IPS-20b (cell line): ENCODE measurements at regions not wholly inside any gene's neighbourhood (a gene's known extent, or its start where the extent isn't known, plus 50 kb on each side); places are given as distances from the start of the nearest gene placed in this dataset.

Experiments
- H3K27ac ChIP-seq: one replicate; pipeline ENCODE4 v1.5.1; 2013; ENCODE audit warnings: low read length
- H3K27me3 ChIP-seq: 2 replicates; pipeline ENCODE4 v1.6.1; 2013; ENCODE audit warnings: mild to moderate bottlenecking, low read length, inconsistent platforms; ENCODE audit not compliant: insufficient read depth
- H3K36me3 ChIP-seq: 2 replicates; pipeline ENCODE4 v1.6.1; 2013; ENCODE audit warnings: low read depth, mild to moderate bottlenecking, inconsistent platforms, low read length, moderate library complexity; ENCODE audit not compliant: insufficient read depth
- H3K4me1 ChIP-seq: 2 replicates; pipeline ENCODE4 v1.6.1; 2013; ENCODE audit warnings: mild to moderate bottlenecking, control low read depth, inconsistent platforms, low read length, moderate library complexity; ENCODE audit not compliant: insufficient read depth
- H3K4me3 ChIP-seq: 2 replicates; pipeline ENCODE4 v1.5.1; 2013; ENCODE audit warnings: mild to moderate bottlenecking, low read length, inconsistent platforms
- H3K9ac ChIP-seq: 2 replicates; pipeline ENCODE4 v1.6.1; 2013; ENCODE audit warnings: low read depth, mild to moderate bottlenecking, inconsistent platforms, low read length, moderate library complexity
- H3K9me3 ChIP-seq: 2 replicates; pipeline ENCODE4 v1.6.1; 2013; ENCODE audit warnings: mild to moderate bottlenecking, low read depth, low read length, inconsistent platforms; ENCODE audit not compliant: insufficient read depth

DNA sequence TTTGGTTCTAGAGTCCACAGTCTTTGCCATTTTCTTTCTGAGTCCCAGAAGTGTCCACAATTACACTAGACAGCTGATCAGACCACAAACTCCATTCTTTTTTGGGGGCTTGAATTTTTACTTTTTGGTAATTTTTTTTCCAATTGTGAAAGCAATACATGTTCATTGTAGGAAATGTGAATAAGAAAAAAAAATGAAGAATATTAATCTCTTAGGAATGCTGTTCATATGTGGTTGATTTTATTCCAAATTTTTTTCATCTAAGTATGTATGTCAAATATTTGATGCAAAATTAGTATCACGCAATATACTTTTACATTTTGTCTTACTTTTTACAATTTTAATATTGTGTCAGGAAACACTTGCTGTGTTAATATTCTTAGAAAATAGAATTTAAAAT, 76.4 kb upstream of the ETS2 start:
- Histone ChIP-seq H3K27ac (no peak overlapping the region), H3K9ac (no peak overlapping the region), H3K27me3 (no peaks in the 10 kb centered on the region), H3K36me3 (no peaks in the 10 kb centered on the region), H3K4me3 (no peak overlapping the region), H3K4me1 (no peaks in the 10 kb centered on the region; the same call in 1 of the 2 replicates), H3K9me3 (peaks cover 7% of the 10 kb centered on the region)

DNA sequence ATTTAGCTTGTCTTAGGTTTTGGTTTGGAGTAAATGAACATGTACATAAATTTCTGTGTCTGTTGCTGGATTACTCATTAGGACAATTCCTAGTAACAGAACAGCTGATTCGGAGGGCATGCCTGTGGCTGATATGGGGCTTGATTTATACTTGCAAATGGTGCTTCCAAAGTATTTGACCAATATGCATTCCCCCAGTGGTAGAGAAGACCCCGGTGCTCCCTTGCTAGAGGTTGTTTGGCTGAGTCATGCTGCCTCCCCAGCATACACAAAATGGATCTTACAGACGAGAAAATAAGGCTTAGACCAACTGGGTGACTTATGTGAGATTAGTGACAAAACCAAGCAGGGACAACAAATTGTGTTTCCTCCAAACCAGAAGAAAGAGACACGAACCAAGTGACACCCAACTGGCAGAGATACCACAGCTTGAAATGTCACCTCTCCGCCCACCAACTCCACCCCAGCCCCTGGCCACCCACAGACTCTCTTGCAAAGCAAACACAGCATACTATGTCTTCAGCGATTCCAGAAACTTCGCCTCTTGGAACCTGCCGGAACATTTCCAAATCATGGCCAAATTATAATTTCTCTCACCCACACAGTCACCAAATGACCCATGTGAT, 75.9 kb upstream of the ETS2 start:
- Histone ChIP-seq H3K9ac (no peak overlapping the region), H3K4me1 (peaks cover 5% of the 10 kb centered on the region; the same call in 1 of the 2 replicates), H3K36me3 (no peaks in the 10 kb centered on the region), H3K27ac (no peak overlapping the region), H3K9me3 (peaks cover 6% of the 10 kb centered on the region), H3K4me3 (no peak overlapping the region), H3K27me3 (no peaks in the 10 kb centered on the region)

DNA sequence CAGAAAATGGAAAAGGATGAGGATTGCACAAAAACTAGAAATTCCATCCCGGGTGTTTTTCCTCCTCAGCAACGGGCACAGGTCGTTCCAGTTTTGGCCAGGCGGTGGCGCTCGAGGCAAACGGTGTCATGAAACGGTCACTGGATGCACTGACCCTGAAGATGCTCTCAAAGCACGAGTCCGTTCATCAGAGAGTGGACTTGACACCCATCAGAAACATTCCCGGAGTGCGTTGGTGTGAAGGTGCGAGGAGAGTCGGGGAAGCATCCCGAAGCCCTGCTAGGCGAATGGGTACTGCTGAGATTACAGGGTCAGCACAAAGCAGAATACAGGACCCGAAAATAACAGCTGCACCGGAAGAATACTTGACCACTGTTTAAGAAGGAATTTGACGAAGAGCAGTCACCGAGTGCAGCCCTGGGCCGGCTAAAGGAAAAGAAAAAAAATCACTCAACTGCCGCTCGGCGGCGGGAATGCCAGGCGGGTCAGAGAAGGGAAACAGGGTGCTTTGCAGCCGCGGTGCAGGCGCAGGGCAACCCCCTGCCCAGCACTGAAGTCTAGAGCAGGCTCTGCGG, 71.7 kb upstream of the ETS2 start:
- H3K9me3 ChIP-seq, result no peaks in the 10 kb centered on the region
- peak overlapping the region; percentile 68; the same call in 1 of the 2 replicates for H3K9ac ChIP-seq
- peak overlapping the region; percentile 45 for H3K27ac ChIP-seq
- H3K4me3 ChIP-seq, result peak overlapping the region; percentile 63
- H3K36me3 ChIP-seq, result no peaks in the 10 kb centered on the region
- peaks cover 6% of the 10 kb centered on the region; the same call in 1 of the 2 replicates for H3K4me1 ChIP-seq
- no peaks in the 10 kb centered on the region for H3K27me3 ChIP-seq

DNA sequence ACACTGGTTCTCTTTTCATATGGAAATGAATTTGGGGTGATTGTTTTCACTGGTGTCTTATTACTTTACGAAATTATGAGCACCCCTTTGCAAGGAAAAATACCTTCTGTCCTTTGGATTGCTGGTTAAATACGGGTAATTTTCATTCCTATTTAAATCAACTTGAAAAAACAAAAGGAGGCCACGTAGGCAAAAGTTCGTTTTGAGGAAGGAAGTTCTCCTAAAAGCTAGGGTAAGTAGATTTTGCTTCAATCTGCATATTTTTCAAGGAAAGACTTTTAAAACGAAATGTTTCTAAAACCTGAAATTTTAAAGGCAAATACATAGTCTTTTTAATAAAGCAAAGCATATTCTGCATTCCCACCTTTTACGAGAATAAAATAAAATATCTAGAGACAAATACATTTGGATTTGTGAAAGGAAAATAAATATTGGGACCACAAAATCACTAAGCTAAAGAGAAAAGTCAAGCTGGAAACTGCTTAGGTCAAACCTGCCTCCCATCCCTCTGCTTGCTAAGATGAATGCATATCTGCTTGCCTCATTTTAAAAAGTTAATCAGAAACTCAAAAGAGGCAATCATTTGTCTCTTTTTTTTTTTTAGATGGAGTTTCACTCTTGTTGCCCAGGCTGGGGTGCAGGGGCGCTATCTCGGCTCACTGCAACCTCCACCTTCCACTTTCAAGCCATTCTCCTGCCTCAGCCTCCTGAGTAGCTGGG, 70.9 kb upstream of the ETS2 start:
- peak overlapping the region; percentile 63 for H3K4me3 ChIP-seq

DNA sequence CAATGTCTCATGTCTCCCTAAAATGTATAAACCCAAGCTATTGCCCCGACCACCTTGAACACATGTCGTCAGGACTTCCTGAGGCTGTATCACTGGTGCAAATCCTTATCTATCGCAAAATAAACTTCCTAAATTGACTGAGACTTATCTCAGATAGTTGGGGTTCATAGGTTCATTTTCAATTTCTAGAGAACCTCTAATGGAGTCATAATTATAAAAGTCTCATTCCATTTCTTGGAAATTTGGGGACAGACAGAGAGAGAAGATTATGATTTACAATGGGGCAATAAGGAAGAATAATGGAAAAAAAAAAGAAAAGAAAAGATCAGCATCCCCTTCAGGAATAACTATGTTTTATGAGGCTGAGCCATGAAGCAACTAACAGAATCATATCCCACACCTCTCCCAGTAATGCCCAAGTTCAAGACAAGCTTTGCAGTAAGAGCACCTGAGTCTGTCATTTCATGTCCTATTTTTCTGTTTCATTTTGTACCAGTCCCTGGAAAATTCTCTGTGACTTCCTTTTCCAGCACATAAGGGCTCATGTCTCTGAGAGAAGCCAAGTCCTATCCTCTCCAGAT, 70.0 kb upstream of the ETS2 start:
- Histone ChIP-seq H3K4me3 (no peak overlapping the region), H3K36me3 (no peaks in the 10 kb centered on the region), H3K9ac (no peak overlapping the region), H3K27ac (no peak overlapping the region), H3K9me3 (no peaks in the 10 kb centered on the region), H3K27me3 (no peaks in the 10 kb centered on the region), H3K4me1 (peaks cover 6% of the 10 kb centered on the region; the same call in 1 of the 2 replicates)

More for the DNA sequence above, 70.9 kb upstream of the ETS2 start:
- Histone ChIP-seq H3K27ac (peak overlapping the region; percentile 45), H3K9ac (peak overlapping the region; percentile 68; the same call in 1 of the 2 replicates), H3K4me1 (peaks cover 6% of the 10 kb centered on the region; the same call in 1 of the 2 replicates), H3K9me3 (no peaks in the 10 kb centered on the region), H3K36me3 (no peaks in the 10 kb centered on the region), H3K27me3 (no peaks in the 10 kb centered on the region)

DNA sequence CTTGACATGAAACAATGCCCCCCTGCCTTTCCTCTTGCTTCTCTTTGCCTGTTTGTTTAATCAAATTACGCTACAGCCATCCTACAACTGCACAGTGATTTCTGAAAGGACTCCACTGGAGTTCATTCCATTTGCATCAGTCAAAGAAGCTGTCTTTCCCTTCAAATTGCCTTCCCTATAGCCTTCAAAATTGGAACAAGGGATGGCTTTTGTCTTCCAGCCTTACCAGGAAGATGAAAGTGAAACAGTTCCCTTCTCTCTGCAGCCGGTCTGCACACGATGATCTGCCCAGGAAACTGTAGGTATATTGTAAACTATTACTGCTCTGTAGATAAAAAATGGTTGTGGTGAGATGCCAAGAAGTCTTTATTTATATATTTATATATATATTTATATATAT, 65.6 kb upstream of the ETS2 start:
- Histone ChIP-seq H3K36me3 (no peaks in the 10 kb centered on the region), H3K4me1 (no peaks in the 10 kb centered on the region), H3K27me3 (no peaks in the 10 kb centered on the region), H3K9ac (no peak overlapping the region), H3K4me3 (no peak overlapping the region), H3K27ac (no peak overlapping the region), H3K9me3 (no peaks in the 10 kb centered on the region)

DNA sequence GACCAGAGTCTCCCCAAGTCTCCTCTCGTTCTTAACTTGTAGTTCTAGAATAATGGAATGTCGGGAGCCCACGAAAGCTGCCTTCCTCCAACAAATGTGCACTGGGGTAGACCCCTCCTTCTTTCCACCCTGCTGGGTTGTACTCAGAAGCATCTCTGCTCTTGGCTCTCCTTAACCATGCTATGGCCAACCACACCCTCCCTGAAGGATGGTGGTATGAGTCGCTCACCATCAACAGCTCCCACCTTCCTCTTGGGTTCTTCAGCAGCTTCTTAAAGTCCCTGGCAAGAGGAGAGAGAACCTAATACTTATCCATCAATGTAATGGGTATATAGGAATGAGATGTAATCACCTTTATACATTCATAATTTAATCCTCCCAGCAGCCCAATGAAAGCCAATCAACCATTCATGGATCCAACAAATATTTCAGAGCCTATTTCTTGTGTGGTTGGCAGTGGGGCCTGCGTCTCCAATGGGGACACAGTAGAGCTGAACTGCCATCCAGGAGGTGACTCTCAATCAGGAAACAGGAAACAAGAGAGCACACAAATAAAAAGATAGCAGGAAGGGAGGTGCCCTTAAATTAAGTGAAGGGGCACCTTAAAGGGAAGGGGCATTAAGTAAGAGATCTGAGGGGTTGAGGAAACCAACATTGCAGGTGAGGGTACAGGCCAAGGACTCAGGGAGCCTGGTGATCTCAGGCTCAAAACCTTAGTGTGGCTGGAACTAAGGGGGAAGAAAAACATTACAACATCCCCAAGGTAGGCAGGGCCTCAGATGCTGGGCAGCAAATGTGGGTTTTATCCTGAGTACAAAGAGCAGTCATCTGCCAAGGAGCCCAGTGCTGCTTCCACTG, 64.4 kb upstream of the ETS2 start:
- no peak overlapping the region for H3K9ac ChIP-seq
- no peaks in the 10 kb centered on the region for H3K27me3 ChIP-seq
- no peak overlapping the region for H3K27ac ChIP-seq
- H3K36me3 ChIP-seq, result no peaks in the 10 kb centered on the region
- H3K4me1 ChIP-seq, result no peaks in the 10 kb centered on the region
- no peak overlapping the region for H3K4me3 ChIP-seq
- H3K9me3 ChIP-seq, result no peaks in the 10 kb centered on the region

DNA sequence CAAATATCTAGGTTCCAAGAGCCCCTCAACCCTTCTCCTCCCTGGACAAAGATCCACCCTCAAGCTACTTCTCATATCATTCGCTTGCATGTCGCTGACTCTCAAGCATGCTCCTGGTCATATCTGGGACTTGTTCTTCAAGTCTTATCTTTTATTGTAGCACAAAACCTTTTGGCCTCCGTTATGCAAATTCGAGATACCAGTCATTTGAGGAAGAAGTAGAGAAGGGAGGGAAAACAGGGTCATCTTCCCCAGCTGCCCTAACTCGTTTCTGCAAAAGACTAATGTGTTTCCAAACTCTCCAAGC, 63.8 kb upstream of the ETS2 start:
- Histone ChIP-seq H3K9ac (no peak overlapping the region), H3K27ac (no peak overlapping the region), H3K4me3 (no peak overlapping the region), H3K4me1 (no peaks in the 10 kb centered on the region), H3K9me3 (no peaks in the 10 kb centered on the region), H3K27me3 (no peaks in the 10 kb centered on the region), H3K36me3 (no peaks in the 10 kb centered on the region)

DNA sequence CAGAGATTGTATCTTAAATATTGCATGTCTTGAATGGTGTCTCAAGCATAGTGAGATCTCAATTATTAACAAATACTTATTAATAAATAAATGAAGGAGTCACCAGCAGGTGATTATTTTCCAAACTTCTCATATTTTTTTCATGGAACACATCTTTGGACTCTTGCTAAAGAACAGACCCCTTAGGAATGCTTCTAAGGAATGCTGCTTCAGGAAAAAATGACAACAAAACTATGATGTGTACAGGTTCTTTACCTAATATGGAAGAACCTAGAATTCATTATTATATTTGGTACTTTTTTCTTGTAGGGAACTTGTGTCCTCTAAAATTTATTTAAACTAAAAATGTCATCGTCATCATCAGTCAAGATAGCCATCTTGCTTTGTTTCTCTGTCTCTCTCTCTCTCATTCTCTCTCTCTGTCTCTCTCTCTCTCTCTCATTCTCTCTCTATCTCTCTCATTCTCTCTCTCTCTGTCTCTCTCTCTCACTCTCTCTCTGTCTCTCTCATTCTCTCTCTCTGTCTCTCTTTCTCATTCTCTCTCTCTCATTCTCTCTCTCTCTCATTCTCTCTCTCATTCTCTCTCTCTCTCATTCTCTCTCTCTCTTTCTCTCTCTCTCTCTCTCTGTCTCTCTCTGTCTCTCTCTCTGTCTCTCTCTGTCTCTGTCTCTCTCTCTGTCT, 63.0 kb upstream of the ETS2 start:
- Histone ChIP-seq H3K36me3 (no peaks in the 10 kb centered on the region), H3K9ac (no peak overlapping the region), H3K4me1 (no peaks in the 10 kb centered on the region), H3K27ac (no peak overlapping the region), H3K9me3 (no peaks in the 10 kb centered on the region), H3K4me3 (no peak overlapping the region), H3K27me3 (no peaks in the 10 kb centered on the region)

DNA sequence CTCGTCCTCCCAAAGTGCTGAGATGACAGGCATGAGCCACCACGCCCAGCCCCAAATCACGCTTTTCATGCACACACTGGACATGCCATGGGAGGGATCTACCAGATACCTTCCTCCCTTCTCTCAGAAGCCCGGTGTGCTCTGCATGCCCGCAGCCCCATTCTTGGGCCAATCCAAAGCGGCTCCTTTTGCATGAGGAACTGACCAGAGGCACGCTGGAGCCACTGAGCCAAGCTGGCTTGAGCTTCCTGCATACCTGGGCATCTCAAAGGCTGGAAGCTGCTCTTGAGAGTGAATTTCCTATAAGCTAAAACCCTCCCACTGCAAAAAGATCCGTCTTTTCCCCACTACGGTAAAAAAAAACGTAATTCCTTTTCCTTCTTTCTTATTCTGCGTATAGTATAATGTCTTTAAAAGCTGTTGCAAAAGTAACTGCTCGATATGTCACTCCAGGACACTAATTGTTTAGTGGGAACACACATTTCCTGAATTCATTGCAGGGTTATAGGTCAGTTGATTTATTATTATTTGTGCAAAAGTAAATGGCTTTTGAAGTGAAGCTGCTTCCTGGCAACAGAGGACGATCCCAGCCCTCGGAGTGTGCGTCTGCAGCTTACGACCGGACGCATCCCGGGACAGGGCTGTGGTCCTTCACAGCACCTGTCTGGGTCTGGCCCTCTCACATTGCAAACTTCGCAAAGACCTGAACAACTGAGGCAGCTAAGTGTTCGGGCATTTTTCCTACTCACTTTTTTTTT, 61.8 kb upstream of the ETS2 start:
- Histone ChIP-seq H3K27me3 (no peaks in the 10 kb centered on the region), H3K9ac (no peak overlapping the region), H3K4me1 (no peaks in the 10 kb centered on the region), H3K27ac (no peak overlapping the region), H3K4me3 (no peak overlapping the region), H3K36me3 (no peaks in the 10 kb centered on the region), H3K9me3 (no peaks in the 10 kb centered on the region)
